ENCODE measurements at regions not wholly inside any gene's neighbourhood (a gene's known extent, or its start where the extent isn't known, plus 50 kb on each side); places are given as distances from the start of the nearest gene placed in this dataset.

DNA sequence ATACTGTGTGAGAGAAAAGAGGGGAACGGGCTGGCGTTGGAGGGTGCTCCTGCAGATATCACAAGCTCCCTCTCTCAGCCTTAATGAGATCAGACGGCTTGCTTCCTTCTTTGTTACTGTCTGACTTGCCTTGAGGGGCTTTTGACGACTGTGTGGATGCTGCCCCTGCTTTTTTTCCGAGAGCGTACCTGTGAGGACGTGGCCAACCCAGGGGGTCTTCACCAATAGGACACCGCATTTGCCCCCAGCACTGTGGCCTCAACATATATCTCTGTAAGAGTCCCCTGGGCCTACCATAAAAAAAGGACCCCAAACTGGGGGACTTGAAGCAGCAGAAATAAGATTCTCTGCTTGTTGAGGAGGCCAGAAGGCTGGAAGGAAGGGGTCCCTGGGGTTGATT lies 143.9 kb downstream of the SHOX start:
- no peak overlapping the region for H3K27ac ChIP-seq
- intact Hi-C loops (cut with DNase I) = no loop called here
- no peak overlapping the region for H3K4me3 ChIP-seq
- DNase-seq (no peak), ATAC-seq (no peak)
- no peaks in the 10 kb centered on the region for H3K4me1 ChIP-seq
- H3K27me3 ChIP-seq (ENCODE audit: low read depth) = no peaks in the 10 kb centered on the region
- no peak for TF ChIP-seq CTCF (IDR thresholded peaks at IDR 0.05)
- no peaks in the 10 kb centered on the region for H3K9me3 ChIP-seq
- H3K36me3 ChIP-seq = no peaks in the 10 kb centered on the region

- intact Hi-C loops (cut with DNase I) = no loop called here
- Histone ChIP-seq H3K4me1 (no peaks in the 10 kb centered on the region), H3K27ac (no peak overlapping the region), H3K27me3 (ENCODE audit: low read depth) (no peaks in the 10 kb centered on the region), H3K4me3 (no peak overlapping the region), H3K36me3 (no peaks in the 10 kb centered on the region), H3K9me3 (no peaks in the 10 kb centered on the region)
- no peak for TF ChIP-seq CTCF (IDR thresholded peaks at IDR 0.05)
- ATAC-seq = no peak
- DNase-seq = no peak
Observed at GRCh38 chrX:773292-774025, 142.9 kb downstream of the SHOX start.

DNA sequence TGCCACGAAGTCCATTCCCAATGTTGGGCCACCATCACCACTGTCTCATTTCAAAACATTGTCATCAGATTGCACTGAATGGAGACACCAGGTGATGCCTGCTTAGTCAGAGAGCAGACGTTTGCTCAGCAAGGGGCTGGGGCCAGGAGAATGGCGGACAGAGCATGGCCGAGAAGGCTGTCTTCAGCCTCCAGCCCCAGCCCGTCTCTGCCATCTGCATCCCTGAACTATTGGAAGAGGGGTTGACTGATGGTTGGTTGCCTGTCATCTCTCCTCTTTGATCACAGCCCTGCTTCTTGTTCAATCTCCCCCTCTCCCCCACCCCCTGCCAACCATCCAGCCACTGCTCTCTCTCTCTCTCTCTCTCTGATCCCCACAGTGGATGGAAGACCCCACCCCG lies 140.9 kb downstream of the SHOX start:
- ATAC-seq (no peak), DNase-seq (no peak)
- Histone ChIP-seq H3K36me3 (no peaks in the 10 kb centered on the region), H3K4me1 (no peaks in the 10 kb centered on the region), H3K4me3 (no peak overlapping the region), H3K27ac (no peak overlapping the region), H3K27me3 (ENCODE audit: low read depth) (no peaks in the 10 kb centered on the region), H3K9me3 (no peaks in the 10 kb centered on the region)
- TF ChIP-seq CTCF (IDR thresholded peaks at IDR 0.05) = no peak
- intact Hi-C loops (cut with DNase I) = no loop called here

- Histone ChIP-seq H3K9me3 (no peaks in the 10 kb centered on the region), H3K27me3 (ENCODE audit: low read depth) (no peaks in the 10 kb centered on the region), H3K4me1 (no peaks in the 10 kb centered on the region), H3K27ac (no peak overlapping the region), H3K36me3 (no peaks in the 10 kb centered on the region), H3K4me3 (no peak overlapping the region)
- DNase-seq (no peak), ATAC-seq (no peak)
- TF ChIP-seq CTCF (IDR thresholded peaks at IDR 0.05) = no peak
- intact Hi-C loops (cut with DNase I) = no loop called here
Observed at GRCh38 chrX:769796-770195, 139.2 kb downstream of the SHOX start.

- DNase-seq (no peak), ATAC-seq (no peak)
- Histone ChIP-seq H3K4me1 (no peaks in the 10 kb centered on the region), H3K27me3 (ENCODE audit: low read depth) (no peaks in the 10 kb centered on the region), H3K27ac (no peak overlapping the region), H3K4me3 (no peak overlapping the region), H3K9me3 (no peaks in the 10 kb centered on the region), H3K36me3 (no peaks in the 10 kb centered on the region)
- TF ChIP-seq CTCF (IDR thresholded peaks at IDR 0.05) = no peak
- intact Hi-C loops (cut with DNase I) = no loop called here
Observed at GRCh38 chrX:768596-768995, 138.0 kb downstream of the SHOX start.
